ENCODE measurements at regions not wholly inside any gene's neighbourhood (a gene's known extent, or its start where the extent isn't known, plus 50 kb on each side); places are given as distances from the start of the nearest gene placed in this dataset.

GRCh38 chr17:79242393-79242792 lies 167.8 kb downstream of the ENGASE start:
- DNase-seq (ENCODE audit: low read depth, low spot score) (no peak), ATAC-seq (no peak)
- no peaks in the 10 kb centered on the region for H3K9me3 ChIP-seq (ENCODE audit: control insufficient read depth, insufficient read depth, low read depth, low read length)
- no peak for TF ChIP-seq CTCF (IDR thresholded peaks at IDR 0.05)
- no peak for TF ChIP-seq POLR2AphosphoS5 (IDR thresholded peaks at IDR 0.05; ENCODE audit: low read depth, low read length)
- no peak for TF ChIP-seq TCF7L2 (IDR thresholded peaks at IDR 0.05; ENCODE audit: low read depth, low read length)
- TF ChIP-seq SIN3A (IDR thresholded peaks at IDR 0.05; ENCODE audit: borderline replicate concordance, insufficient read depth, low read depth, low read length) = no peak
- TF ChIP-seq, protein P1, sequence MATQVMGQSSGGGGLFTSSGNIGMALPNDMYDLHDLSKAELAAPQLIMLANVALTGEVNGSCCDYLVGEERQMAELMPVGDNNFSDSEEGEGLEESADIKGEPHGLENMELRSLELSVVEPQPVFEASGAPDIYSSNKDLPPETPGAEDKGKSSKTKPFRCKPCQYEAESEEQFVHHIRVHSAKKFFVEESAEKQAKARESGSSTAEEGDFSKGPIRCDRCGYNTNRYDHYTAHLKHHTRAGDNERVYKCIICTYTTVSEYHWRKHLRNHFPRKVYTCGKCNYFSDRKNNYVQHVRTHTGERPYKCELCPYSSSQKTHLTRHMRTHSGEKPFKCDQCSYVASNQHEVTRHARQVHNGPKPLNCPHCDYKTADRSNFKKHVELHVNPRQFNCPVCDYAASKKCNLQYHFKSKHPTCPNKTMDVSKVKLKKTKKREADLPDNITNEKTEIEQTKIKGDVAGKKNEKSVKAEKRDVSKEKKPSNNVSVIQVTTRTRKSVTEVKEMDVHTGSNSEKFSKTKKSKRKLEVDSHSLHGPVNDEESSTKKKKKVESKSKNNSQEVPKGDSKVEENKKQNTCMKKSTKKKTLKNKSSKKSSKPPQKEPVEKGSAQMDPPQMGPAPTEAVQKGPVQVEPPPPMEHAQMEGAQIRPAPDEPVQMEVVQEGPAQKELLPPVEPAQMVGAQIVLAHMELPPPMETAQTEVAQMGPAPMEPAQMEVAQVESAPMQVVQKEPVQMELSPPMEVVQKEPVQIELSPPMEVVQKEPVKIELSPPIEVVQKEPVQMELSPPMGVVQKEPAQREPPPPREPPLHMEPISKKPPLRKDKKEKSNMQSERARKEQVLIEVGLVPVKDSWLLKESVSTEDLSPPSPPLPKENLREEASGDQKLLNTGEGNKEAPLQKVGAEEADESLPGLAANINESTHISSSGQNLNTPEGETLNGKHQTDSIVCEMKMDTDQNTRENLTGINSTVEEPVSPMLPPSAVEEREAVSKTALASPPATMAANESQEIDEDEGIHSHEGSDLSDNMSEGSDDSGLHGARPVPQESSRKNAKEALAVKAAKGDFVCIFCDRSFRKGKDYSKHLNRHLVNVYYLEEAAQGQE (IDR thresholded peaks at IDR 0.05; ENCODE audit: insufficient read depth in 1 of 2, low read depth in 2 of 2, low read length in 1 of 2) = no peak
- H3K36me3 ChIP-seq (ENCODE audit: control insufficient read depth, insufficient read depth, low read length) = no peaks in the 10 kb centered on the region
- CTCF ChIA-PET = no interaction called here
- H3K27me3 ChIP-seq (ENCODE audit: control insufficient read depth, insufficient read depth, low read length) = peaks cover 11% of the 10 kb centered on the region
- no peaks in the 10 kb centered on the region for H3K4me1 ChIP-seq (ENCODE audit: control insufficient read depth, insufficient read depth, low read length)
- POLR2A ChIA-PET = interaction anchor here (0.7 kb wide), 1 partner anchor 24 kb away, joined by 3 read pairs; no protein-coding TSS in a partner anchor
- H3K4me3 ChIP-seq (ENCODE audit: low read depth in 2 of 2, low read length in 2 of 2) = no peak overlapping the region
- no peak overlapping the region for H3K27ac ChIP-seq (ENCODE audit: low read length)
- in situ Hi-C loops (cut with HindIII; ENCODE audit: low pct_unique_long_range_greater_than_20kb, low sequenced_read_pairs) (no loop called here), intact Hi-C loops (cut with micrococcal nuclease; ENCODE audit: unreplicated experiment) (no loop called here)
- no TSS peak for BruUV-seq (replicated peaks)

DNA sequence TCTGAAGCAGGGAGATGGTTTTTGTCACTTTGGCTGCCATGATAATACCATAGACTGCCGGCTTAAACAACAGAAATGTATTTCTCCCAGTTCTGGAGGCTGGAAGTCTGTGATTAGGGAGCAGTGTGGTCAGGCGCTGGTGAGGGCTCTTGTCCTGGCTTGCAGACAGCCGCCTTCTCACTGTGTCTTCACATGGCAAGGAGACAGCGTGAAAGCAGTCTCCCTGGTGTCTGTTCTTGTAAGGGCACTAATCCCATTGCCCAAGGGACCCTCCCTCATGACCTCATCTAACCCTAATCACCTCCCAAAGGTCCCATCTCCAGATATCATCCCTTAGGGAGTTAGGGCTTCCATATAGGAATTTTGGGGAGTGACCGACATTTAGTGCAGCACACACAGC lies 167.0 kb downstream of the ENGASE start:
- CTCF ChIA-PET = no interaction called here

More for the DNA sequence above, 167.0 kb downstream of the ENGASE start:
- Histone ChIP-seq H3K9me3 (ENCODE audit: control insufficient read depth, insufficient read depth, low read depth, low read length) (no peaks in the 10 kb centered on the region), H3K27me3 (ENCODE audit: control insufficient read depth, insufficient read depth, low read length) (peaks cover 11% of the 10 kb centered on the region), H3K36me3 (ENCODE audit: control insufficient read depth, insufficient read depth, low read length) (no peaks in the 10 kb centered on the region), H3K4me1 (ENCODE audit: control insufficient read depth, insufficient read depth, low read length) (no peaks in the 10 kb centered on the region), H3K4me3 (ENCODE audit: low read depth in 2 of 2, low read length in 2 of 2) (no peak overlapping the region), H3K27ac (ENCODE audit: low read length) (no peak overlapping the region)
- no TSS peak for BruUV-seq (replicated peaks)
- TF ChIP-seq CTCF (IDR thresholded peaks at IDR 0.05) = no peak
- no peak for TF ChIP-seq TCF7L2 (IDR thresholded peaks at IDR 0.05; ENCODE audit: low read depth, low read length)
- TF ChIP-seq, protein P1 (IDR thresholded peaks at IDR 0.05; ENCODE audit: insufficient read depth in 1 of 2, low read depth in 2 of 2, low read length in 1 of 2) = no peak
- no peak for ATAC-seq
- POLR2A ChIA-PET = interaction anchor here (0.7 kb wide), 1 partner anchor 25 kb away, joined by 3 read pairs; no protein-coding TSS in a partner anchor
- DNase-seq (ENCODE audit: low read depth, low spot score) = no peak
- intact Hi-C loops (cut with micrococcal nuclease; ENCODE audit: unreplicated experiment) = no loop called here
- in situ Hi-C loops (cut with HindIII; ENCODE audit: low pct_unique_long_range_greater_than_20kb, low sequenced_read_pairs) = no loop called here
